Astrocyte (in vitro differentiated cells and primary cell): ENCODE measurements at regions not wholly inside any gene's neighbourhood (a gene's known extent, or its start where the extent isn't known, plus 50 kb on each side); places are given as distances from the start of the nearest gene placed in this dataset.

ENCODE experiments used
- EZH2 ChIP-seq: IDR thresholded peaks from 2 replicates; pipeline ENCODE4 v1.6.1; 2012; ENCODE audit warnings: mild to moderate bottlenecking, low read length, inconsistent platforms; ENCODE audit not compliant: insufficient read depth
- TF ChIP-seq, protein P1 (sequence below): IDR thresholded peaks from 2 replicates; pipeline ENCODE4 v1.5.1; 2011; ENCODE audit warnings: low read depth, mild to moderate bottlenecking, inconsistent platforms, low read length, moderate library complexity; ENCODE audit not compliant: insufficient read depth

DNA sequence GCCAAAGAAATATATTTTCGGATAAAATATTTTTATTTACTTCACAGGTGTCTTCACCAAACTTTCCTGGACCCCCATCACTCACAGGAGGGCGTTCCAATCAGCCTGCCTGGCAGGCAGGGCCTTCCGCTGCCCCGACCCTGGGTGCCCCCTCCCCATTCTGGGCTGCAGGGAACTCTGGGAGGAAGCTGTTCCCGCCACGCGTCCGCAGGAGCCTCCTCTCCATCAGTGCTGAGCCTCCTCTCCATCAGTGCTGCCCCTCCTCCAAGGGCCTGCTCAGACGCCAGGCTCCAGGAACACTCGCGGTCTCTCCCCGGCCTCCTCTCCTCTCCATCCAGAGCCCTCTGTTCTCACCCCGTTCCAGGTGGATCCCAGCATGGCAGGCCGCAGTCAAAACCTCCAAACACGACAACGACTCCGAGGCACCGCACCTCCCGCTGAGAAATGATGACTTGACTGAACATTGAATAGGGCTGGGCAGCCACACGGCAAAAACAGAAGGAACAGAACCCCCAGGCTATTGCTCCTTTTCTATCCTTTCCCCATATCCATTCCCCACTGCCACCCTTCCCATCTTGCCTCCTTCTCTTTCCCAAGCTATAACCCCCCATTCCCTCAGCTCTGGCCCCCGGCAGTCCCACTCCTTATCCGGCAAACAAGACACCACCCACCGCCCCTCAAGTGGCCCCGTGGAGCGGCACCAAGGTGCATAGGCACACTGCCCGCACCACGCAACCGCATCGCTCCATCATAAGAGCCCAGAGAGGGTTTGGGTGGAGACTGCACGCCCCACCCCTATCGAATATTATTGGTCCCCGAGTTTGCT lies 268.6 kb upstream of the RAB6C start:
- TF ChIP-seq, protein P1, sequence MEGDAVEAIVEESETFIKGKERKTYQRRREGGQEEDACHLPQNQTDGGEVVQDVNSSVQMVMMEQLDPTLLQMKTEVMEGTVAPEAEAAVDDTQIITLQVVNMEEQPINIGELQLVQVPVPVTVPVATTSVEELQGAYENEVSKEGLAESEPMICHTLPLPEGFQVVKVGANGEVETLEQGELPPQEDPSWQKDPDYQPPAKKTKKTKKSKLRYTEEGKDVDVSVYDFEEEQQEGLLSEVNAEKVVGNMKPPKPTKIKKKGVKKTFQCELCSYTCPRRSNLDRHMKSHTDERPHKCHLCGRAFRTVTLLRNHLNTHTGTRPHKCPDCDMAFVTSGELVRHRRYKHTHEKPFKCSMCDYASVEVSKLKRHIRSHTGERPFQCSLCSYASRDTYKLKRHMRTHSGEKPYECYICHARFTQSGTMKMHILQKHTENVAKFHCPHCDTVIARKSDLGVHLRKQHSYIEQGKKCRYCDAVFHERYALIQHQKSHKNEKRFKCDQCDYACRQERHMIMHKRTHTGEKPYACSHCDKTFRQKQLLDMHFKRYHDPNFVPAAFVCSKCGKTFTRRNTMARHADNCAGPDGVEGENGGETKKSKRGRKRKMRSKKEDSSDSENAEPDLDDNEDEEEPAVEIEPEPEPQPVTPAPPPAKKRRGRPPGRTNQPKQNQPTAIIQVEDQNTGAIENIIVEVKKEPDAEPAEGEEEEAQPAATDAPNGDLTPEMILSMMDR: no peak
- TF ChIP-seq EZH2: no peak
